ENCODE measurements at regions not wholly inside any gene's neighbourhood (a gene's known extent, or its start where the extent isn't known, plus 50 kb on each side); places are given as distances from the start of the nearest gene placed in this dataset.

DNA sequence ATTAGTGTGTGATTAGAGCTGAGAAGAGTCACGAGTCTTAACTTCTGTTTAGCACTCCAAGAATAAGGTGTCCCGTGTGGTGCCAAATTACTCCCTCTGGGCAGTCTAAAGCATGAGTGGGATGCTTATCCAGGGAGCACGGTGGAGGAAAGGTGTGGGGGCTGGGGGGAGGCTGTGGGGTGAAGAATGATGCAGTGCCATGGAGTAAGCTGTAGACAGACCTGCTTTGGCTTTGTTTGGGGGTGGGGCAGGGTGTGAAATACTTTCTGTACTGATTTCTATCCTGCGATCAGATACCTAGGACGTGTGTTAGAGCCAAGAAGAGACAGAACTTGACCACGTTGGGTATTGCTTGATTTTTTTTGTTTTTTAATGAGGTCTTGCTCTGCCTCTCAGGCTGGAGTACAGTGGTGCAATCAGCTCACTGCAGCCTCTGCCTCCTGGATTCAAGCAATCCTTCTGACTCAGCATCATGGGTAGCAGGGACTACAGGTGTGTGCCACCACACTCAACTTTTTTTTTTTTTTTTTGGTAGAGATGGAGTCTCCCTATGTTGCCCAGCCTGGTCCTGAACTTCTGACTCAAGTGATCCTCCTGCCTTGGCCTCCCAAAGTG is 232.8 kb downstream of the MAN2A1 start:
- TF ChIP-seq, protein P1, sequence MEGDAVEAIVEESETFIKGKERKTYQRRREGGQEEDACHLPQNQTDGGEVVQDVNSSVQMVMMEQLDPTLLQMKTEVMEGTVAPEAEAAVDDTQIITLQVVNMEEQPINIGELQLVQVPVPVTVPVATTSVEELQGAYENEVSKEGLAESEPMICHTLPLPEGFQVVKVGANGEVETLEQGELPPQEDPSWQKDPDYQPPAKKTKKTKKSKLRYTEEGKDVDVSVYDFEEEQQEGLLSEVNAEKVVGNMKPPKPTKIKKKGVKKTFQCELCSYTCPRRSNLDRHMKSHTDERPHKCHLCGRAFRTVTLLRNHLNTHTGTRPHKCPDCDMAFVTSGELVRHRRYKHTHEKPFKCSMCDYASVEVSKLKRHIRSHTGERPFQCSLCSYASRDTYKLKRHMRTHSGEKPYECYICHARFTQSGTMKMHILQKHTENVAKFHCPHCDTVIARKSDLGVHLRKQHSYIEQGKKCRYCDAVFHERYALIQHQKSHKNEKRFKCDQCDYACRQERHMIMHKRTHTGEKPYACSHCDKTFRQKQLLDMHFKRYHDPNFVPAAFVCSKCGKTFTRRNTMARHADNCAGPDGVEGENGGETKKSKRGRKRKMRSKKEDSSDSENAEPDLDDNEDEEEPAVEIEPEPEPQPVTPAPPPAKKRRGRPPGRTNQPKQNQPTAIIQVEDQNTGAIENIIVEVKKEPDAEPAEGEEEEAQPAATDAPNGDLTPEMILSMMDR (IDR thresholded peaks at IDR 0.05), result peak in 1 of 6 experiments; percentile 25
- no peak for TF ChIP-seq POLR2A (IDR thresholded peaks at IDR 0.05)
